HL-60/S4 treated with retinoic acid at 250 ng/mL for 4 days and 3 days (cell line): ENCODE measurements at regions not wholly inside any gene's neighbourhood (a gene's known extent, or its start where the extent isn't known, plus 50 kb on each side); places are given as distances from the start of the nearest gene placed in this dataset.

Experiments
- in situ Hi-C: fragments of 300-500 bp; cut with MboI; formaldehyde crosslinking; loops from 2 replicates; pipeline ENCODE4 v1.7.0; 2022; ENCODE audit warnings: low sequenced_read_pairs

DNA sequence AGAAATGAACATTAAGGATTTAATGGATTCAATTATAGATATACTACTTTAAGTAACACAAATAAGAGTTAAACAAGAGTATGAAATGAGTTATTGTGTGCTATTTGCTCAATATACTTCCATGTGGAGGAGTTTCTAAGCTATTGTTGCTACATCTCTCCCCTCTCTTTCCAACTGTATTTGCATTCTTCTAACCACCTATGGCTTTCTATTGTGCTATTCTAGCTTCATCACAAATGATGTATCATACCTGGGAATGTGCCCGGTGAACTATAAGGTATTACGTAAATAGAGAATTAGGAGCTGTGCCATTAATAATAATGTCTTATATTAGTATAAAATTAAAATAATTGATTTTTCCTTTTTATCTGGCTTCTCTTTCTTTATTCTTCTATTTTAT, 87.1 kb upstream of the PLEKHG7 start:
- in situ Hi-C loops, result no loop called here

DNA sequence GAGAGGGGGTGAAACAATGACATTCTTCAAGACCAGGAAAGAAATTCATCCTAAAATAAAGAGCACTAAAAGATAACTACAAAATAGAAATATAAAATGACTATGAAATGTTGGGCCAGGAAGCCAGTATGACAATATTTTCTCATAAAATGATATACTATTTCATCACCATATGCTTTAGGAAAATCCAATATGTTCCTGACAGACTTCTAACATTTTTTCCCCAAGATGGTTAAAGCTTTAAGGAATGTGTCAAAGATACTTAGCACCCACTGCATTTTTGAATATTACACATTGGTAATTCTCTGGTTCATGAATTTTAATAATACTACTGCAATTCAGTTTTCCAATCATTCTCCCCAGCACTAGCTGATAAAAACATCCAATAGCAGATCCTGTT, 87.7 kb upstream of the PLEKHG7 start:
- in situ Hi-C loops, result no loop called here

DNA sequence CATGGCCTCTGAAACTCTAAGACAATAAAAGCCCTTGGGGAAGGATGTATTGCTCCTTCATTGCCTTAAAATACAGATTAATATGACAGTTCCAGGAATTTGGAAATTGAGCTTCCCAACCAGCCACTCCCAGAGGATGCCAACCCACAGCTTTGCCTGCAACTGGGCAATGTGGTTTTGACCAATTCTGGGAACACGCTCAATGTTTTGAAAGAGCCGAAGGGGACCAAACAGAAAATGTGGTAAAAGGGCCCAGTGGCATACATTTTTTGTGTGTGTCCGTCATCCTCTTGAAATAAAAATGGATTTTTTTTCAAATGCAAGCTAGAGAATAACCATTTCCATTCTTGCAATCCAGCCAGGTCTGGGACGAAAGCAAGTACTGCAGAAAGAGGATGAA, 88.3 kb upstream of the PLEKHG7 start:
- in situ Hi-C loops, result no loop called here

DNA sequence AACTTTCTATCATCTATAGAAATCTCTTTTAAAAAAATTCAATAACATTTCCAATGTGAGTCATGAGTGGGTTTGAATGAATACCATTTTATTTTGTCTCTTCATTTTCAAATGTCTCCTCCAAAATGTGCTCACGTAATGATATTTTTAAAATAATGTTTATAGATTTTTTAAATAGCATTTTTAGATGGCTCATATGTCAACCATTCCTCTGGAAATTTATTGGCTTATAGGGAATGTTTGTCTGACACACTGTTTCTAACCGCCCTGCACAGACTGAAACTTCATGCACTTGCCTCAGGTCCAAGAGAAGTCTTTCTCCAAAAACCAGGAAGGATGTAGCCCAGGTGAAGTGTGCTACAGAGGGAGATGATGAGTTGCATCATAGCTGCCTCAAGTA, 88.8 kb upstream of the PLEKHG7 start:
- in situ Hi-C loops, result no loop called here

DNA sequence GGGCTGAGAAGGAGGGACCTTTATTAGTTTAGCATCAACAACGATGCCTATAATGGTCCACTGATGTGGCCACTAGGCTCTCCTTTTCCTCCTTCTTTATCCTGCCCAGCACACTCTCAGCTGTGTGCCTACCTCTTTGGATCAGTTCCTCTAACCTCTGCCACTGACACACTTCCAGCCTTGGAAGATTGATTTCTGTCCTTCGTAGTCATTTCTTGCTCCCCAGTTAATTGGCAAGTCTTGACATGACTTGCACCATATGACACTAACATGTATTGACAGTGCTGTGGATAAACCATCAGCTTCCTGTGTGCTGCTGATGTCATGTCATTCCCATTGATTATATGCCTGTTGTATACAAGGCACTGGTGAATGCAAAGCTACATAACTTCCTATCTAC, 90.2 kb upstream of the PLEKHG7 start:
- in situ Hi-C loops, result no loop called here

DNA sequence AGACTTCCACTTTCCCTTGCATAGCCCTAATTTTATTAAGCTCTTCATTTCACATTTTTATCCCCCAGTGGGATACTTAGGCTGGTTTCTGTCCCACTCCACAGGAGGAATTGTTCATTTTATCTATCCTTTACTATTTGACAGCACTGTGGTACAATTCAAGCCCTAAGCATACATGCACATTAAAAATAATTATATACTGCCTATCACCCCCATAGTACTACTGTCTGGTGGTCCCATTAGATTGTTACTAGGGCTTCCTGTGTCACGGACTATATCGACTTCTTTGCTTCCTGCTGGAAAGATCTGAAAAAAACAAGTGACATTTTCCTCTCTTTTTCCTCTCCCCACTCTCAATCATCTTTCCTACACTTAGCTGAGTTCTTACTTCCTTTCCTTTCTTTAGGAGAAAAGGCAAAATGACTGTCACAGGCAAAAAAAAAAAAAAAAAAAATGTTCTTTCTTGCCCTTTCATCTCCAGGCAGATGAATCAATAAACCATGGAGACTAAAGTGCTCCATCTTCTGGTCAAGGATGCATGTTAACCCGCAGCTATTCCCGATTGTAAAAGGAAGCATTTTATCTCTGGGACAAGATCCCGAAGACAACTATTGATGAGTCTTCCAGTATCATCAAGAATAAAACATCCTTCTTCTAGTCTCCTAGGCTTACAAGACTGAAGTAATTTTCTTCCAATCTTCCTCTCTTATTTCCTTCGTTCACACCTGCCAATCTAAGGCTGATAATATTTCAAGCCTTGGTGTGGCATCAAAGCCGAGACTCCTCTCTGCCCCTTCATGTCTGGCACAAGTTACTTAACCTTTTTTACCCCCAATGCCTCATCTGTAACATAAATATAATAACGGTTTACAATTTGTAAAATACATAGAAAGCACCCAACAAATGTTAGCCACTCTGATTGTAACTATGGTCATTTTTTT, 94.4 kb upstream of the PLEKHG7 start:
- in situ Hi-C loops, result no loop called here

DNA sequence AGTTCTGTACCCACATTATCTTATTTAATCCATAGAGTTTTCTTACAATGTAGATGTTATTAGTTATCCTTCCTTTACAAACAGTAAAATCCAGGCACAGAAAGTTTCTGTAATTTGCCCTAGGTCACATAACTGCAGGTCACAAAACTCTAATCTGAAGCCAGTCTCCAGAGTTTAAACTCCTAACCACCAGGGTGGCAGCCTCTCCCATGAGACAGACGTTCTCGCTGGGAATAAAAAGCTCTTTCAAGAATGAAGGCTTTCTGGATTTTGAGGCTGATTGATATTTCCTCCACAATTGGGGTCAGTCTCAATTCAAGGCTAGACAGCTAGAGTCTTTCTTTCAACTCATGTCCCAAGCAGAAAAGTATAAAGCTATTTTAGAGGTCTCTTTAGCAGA, 95.8 kb upstream of the PLEKHG7 start:
- in situ Hi-C loops, result no loop called here

DNA sequence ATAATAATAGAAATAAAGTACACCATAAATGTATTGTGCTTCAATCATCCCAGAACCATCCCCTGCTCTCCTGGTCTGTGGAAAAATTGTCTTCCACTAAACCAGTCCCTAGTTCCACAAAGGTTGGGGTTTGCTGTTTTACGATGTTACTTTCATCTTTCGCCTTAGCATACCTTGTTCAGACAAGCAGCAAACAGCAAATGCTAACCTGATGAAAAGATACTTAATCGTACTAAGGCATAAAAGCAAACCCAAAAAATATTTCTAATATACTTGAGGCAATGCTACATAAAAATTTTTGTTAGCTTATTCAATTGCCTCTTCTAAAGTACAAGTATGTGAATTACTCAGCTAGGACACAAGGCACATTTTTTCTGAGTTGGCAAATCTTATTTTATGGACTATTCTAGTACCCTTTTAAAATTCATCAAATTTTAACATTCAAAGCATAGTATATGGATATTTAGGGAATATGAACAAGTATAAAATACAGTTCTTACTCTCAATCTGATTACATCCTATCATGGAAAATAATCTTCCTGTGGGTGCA, 97.1 kb upstream of the PLEKHG7 start:
- in situ Hi-C loops, result no loop called here

DNA sequence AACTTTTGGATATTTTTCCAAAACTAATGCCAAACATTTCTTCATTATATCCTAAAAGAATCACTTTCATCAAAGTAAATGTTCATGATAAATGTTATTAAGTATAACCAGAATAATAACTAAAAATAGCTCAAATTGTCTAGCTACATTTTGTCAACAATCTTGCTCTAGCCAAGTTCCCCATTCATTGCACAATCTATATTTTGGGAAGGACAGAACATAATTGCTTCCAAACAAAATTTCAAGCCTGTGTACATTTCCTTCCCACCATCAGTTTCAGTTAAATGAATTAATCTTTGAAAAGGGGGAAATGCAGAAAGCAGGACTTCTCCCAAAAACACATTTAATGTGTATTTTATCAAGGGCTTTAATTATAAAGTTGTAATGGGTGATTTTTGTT, 98.0 kb upstream of the PLEKHG7 start:
- in situ Hi-C loops, result no loop called here

DNA sequence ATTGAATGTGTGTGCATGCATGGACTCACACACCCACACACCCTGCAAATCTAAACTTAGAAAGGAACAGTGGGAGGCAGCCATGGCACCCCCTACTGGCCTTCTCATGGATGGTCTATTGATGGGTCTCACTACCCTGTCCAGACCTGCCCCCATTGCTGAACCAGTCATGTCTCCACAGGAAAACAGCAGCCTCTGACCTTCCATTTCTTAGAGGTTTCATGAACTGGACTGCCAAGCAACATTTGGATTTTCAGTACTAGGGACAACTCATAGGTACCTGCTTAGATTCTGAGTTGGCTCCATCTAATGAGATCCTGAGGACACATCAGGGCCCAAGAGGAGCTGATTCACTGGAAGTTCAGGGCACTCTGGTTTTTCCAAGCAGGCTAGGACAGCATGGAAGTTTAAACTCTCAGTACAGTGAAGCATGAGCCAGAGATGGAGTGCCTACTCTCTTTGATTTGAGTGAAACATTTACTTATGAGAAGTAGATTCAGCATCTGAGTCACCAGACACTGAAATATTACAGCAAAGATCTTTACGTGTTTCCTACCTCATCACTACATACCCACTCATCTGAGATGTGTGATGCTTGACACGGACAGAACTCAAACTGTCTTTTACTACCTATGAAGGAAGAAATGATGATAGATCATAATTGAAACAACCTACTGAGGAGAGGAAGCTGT, 98.9 kb upstream of the PLEKHG7 start:
- in situ Hi-C loops, result no loop called here

DNA sequence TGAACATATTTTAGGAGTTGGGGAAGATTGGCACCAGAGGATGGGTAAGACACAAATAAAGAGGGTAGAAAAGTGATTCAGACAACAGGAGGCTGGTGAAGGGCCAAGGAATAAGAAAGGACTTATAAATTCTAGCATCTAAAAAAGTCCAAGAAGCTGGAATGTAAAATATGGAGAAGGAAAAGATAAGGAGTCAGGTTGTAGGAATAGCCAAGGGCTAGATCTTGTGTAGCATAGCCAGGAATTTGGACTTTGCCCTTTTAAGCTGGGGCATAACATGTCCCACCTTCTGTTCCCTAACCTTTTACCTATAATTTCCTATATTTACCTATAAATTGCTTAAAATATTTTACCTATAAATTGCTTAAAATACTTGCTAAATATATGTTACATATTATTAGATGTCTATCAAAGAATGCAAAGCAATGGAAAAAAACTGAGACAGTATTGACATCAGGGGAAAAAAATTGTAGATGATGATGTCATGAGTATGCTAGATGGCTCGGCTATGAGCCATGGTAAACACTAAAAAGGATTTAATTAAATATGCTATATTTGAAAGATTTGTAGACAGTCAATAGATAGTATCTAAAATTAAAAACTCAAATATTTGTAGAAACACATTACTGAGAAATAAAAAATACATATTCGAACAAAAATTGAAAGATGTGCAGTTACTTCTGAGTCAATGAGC, 99.7 kb upstream of the PLEKHG7 start:
- in situ Hi-C loops, result no loop called here

DNA sequence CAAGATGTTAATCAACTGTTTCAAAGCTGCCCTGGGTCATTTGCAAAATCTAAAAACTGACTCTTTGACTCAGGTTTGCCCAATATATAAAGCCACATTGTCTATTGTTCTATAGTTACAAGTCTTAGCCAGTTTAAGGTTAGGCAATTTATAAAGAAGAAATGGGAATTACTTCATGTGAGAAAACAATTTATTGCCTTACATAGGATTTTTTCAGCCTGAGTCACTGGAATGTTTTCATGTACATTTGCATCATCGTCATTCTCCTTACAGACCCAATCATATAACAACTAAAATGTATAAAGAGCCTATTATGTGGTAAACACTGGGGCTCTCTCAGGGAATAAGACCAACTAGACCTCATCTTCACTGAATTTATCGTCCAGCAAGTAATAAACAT, 100.3 kb upstream of the PLEKHG7 start:
- in situ Hi-C loops, result no loop called here

DNA sequence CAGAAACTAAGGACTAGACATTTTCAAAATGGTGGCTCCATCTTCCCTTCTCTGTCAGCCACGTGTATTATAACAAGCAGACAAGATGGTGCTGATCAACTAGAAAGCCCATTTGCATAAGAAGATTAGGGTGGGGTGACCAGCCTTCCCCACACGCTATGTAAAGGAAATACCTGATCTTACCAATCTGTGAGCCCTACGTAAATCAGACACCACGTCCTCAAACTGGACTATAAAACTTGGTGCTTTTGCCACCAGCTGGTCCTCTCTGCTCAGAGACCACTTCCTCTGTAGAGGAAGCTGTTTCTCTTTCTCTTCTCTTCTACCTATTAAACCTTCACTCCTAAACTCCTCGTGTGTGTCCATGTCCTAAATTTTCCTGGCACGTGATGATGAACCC, 101.1 kb upstream of the PLEKHG7 start:
- in situ Hi-C loops, result no loop called here

DNA sequence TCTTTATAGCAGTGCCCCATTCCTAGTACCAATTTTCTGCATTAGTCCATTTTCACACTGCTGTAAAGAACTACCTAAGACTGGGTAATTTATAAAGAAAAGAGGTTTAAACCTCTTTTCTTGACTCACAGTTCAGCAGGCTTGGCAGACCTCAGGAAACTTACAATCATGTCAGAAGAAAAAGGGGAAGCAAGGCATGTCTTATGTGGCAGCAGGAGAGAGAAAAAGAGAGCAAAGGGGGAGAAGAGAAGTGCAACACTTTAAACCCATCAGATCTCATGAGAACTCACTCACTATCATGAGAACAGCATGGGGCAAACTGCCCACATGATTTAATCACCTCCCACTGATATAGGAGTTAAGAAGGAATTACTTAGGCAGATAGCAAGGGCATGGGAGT, 101.6 kb upstream of the PLEKHG7 start:
- in situ Hi-C loops, result no loop called here

DNA sequence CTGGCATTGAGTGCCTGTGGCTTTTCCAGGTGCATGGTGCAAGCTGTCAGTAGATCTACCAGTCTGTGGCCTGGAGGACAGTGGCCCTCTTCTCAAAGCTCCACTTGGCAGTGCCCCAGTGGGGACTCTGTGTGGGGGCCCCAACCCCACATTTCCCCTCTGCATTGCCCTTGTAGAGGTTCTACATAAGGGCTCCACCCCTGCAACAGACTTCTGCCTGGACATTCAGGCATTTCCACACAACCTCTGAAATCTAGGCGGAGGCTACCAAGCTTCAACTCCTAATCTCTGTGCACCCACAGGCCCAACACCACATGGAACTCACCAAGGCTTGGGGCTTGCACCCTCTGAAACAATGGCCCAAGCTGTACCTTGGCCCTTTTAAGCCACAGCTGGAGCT, 102.7 kb upstream of the PLEKHG7 start:
- in situ Hi-C loops, result no loop called here

DNA sequence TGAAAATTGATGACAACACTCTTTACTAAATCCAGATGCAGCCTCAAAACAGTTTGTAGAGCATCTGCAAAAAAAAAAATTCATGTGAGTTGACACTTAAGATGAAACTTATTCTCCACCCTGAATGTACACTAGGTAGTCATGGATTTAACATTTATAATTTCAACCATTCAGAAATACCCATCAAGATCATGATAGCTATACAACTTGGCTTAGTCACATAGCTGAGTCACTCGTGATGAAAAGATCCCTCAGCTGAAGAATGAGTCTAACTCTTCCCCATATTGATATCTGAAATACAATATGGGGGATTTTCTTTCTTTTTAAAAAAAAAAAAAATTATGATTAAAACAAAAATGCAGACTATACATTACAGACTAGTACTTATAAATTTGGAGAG, 104.8 kb upstream of the PLEKHG7 start:
- in situ Hi-C loops, result no loop called here

DNA sequence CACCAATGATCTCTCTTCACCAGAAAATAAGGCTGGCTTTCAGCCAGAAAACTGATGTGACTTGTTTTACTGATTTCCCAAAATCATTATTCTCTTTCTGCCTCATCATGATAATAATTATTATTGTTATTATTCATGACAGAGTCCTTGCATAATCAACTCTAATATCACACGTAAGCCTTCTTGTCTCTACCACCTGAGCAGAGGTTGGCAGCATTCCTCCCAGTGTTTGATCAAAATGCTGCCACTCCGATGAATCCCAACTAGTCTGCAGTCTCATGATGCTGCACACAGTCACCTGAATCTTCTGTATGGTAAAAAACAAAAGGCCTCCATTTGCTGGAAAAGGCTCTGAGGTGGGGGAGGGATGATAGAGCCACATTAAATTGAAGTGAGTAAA, 105.7 kb upstream of the PLEKHG7 start:
- in situ Hi-C loops, result no loop called here

DNA sequence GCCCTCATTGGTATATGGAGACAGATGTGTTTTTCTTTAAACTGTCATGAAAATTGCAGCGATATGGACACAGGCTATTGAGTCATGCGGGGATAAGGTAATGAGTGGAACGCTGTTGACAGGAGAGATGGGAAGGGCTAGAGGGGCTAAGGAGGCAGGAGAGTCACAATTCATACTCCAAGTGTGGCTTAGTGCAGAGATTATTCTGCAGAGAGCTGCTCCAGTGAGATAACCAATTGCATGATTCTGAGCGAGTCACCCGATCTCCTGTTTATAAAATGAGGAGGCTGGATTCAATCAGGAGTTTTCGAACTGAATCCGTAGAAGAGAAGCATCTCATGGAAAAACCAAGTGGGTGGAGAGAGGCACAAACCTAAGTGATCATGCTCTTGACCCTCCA, 106.4 kb upstream of the PLEKHG7 start:
- in situ Hi-C loops, result no loop called here

DNA sequence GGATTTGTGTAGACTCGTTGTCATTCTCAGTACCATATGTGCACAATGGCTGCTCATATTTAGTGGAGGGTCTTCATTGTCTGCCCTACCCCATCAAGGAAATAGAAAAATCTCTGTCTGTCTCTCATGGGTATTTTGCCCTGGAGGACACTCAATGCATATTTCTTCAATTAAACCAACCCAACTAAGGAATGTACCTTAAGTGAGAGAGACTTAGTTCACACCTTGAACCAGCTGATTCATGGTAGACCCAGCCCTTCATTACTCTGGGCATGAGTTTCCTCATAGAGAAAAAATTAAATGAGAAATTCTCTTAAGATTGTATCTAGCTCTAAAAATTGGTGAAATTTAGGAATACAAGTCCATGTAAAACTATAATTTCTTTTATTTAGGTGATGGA, 107.1 kb upstream of the PLEKHG7 start:
- in situ Hi-C loops, result no loop called here

DNA sequence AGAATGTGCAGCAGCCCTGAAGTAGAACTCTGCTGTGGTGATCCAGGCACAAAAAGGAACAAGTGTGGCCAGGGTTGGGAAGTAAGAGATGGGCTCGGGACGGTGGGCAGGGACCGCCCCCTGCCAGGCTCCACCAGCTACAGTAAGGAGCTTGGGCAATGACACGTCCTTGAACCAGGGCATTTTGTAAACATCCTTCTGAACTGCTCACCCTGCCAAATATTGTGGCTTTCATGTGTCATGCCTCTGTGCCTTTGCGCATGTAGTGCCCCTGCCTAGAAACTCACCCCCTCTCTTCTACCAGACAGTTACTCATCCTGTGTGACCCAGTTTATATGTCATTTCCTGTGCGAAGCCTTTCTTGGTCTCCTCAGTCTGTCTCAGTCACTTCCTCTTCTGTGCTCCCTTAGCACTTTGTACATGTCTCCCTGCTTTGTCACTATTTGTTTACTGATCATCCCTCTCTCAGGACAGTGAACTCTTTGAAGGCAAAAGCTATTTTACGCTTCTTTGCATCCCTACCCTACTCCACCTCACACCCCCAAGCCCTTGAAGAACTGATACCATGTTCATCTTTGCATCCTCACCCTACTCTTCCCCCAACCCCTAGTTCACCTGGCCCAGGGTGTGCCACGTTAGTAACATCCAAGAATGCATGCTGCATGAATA, 108.9 kb upstream of the PLEKHG7 start:
- in situ Hi-C loops, result no loop called here

DNA sequence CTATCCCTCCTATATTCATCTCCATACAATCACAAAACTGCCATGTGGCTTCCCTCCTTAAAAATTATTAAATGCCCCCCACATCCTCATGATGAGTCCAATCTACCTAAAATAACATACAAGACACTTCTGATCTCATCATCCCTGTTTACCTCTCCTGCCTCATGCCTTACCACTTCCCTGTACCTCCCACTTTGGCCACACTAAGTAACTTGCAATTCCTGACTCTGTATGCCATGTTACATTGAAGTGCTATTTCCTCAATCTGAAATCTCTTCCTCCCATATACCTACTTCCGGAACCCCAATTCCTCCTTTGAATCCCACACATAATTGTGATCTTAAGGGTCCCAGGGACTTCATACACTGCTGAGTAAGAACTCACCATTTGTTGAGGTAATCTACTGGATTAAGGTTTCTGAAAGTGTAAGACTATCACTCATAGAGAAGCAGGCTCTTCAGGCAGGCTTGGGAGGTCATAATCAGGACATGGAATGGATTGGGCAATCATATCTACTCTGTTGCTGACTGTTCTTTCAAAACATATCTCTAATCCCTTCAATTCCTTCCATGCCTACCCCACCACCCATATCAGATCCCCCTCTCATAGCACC, 117.6 kb upstream of the PLEKHG7 start:
- in situ Hi-C loops, result no loop called here
